ENCODE measurements at regions not wholly inside any gene's neighbourhood (a gene's known extent, or its start where the extent isn't known, plus 50 kb on each side); places are given as distances from the start of the nearest gene placed in this dataset.
"Not testable (repeated sequence)": the region's sequence is repeated elsewhere in the genome, so short reads cannot be mapped to it uniquely, and the experiment has no call there.

GRCh38 chr16:63877401-63877800 is 1244.5 kb downstream of the CDH11 start:
- no peak overlapping the region for H3K4me3 ChIP-seq (ENCODE audit: insufficient read depth, low read length)
- no peak for DNase-seq (ENCODE audit: insufficient read length, low spot score, missing footprints)
- no peaks in the 10 kb centered on the region for H3K9me3 ChIP-seq (ENCODE audit: low read depth, low read length)
- no peak overlapping the region for H2AFZ ChIP-seq (ENCODE audit: low read length)
- H3K4me1 ChIP-seq (ENCODE audit: insufficient read depth, low read length) = no peaks in the 10 kb centered on the region
- H3K27ac ChIP-seq (ENCODE audit: low read depth, low read length) = no peak overlapping the region
- H3K4me2 ChIP-seq (ENCODE audit: insufficient read depth, low read length) = no peak overlapping the region
- H3K36me3 ChIP-seq (ENCODE audit: insufficient read depth, low read length) = no peaks in the 10 kb centered on the region
- no peak for TF ChIP-seq CTCF (IDR thresholded peaks at IDR 0.05; ENCODE audit: extremely low read depth, low read depth, low read length)
- H3K27me3 ChIP-seq (ENCODE audit: insufficient read depth, low read length) = no peaks in the 10 kb centered on the region
- H4K20me1 ChIP-seq (ENCODE audit: insufficient read depth, low read length) = no peaks in the 10 kb centered on the region
- no peaks in the 10 kb centered on the region for H3K79me2 ChIP-seq (ENCODE audit: insufficient read depth, low read length)

- DNase-seq (ENCODE audit: insufficient read length, low spot score, missing footprints) = no peak
Observed at GRCh38 chr16:63876103-63876502, 1245.8 kb downstream of the CDH11 start.

GRCh38 chr16:63860700-63861099 is 1261.2 kb downstream of the CDH11 start:
- not testable (repeated sequence) for H3K9me3 ChIP-seq (ENCODE audit: low read depth, low read length); H4K20me1 ChIP-seq (ENCODE audit: insufficient read depth, low read length); DNase-seq (ENCODE audit: insufficient read length, low spot score, missing footprints); H3K27ac ChIP-seq (ENCODE audit: low read depth, low read length); H3K4me1 ChIP-seq (ENCODE audit: insufficient read depth, low read length); H3K27me3 ChIP-seq (ENCODE audit: insufficient read depth, low read length); H3K4me2 ChIP-seq (ENCODE audit: insufficient read depth, low read length); H3K4me3 ChIP-seq (ENCODE audit: insufficient read depth, low read length); H3K79me2 ChIP-seq (ENCODE audit: insufficient read depth, low read length); H3K36me3 ChIP-seq (ENCODE audit: insufficient read depth, low read length); H2AFZ ChIP-seq (ENCODE audit: low read length)

More at GRCh38 chr16:63876103-63876502, 1245.8 kb downstream of the CDH11 start:
- H3K4me1 ChIP-seq (ENCODE audit: insufficient read depth, low read length) = no peaks in the 10 kb centered on the region
- H3K4me2 ChIP-seq (ENCODE audit: insufficient read depth, low read length) = no peak overlapping the region
- no peaks in the 10 kb centered on the region for H3K27me3 ChIP-seq (ENCODE audit: insufficient read depth, low read length)
- no peaks in the 10 kb centered on the region for H3K9me3 ChIP-seq (ENCODE audit: low read depth, low read length)
- H3K27ac ChIP-seq (ENCODE audit: low read depth, low read length) = no peak overlapping the region
- no peak for TF ChIP-seq CTCF (IDR thresholded peaks at IDR 0.05; ENCODE audit: extremely low read depth, low read depth, low read length)
- H3K79me2 ChIP-seq (ENCODE audit: insufficient read depth, low read length) = no peaks in the 10 kb centered on the region
- H3K4me3 ChIP-seq (ENCODE audit: insufficient read depth, low read length) = no peak overlapping the region
- H2AFZ ChIP-seq (ENCODE audit: low read length) = no peak overlapping the region
- no peaks in the 10 kb centered on the region for H4K20me1 ChIP-seq (ENCODE audit: insufficient read depth, low read length)
- H3K36me3 ChIP-seq (ENCODE audit: insufficient read depth, low read length) = no peaks in the 10 kb centered on the region

GRCh38 chr16:63856537-63856936 is 1265.3 kb downstream of the CDH11 start:
- Histone ChIP-seq H2AFZ (ENCODE audit: low read length) (no peak overlapping the region), H3K36me3 (ENCODE audit: insufficient read depth, low read length) (no peaks in the 10 kb centered on the region), H3K9me3 (ENCODE audit: low read depth, low read length) (no peaks in the 10 kb centered on the region), H3K27ac (ENCODE audit: low read depth, low read length) (no peak overlapping the region), H3K4me2 (ENCODE audit: insufficient read depth, low read length) (no peak overlapping the region), H4K20me1 (ENCODE audit: insufficient read depth, low read length) (no peaks in the 10 kb centered on the region), H3K4me3 (ENCODE audit: insufficient read depth, low read length) (no peak overlapping the region), H3K27me3 (ENCODE audit: insufficient read depth, low read length) (no peaks in the 10 kb centered on the region), H3K4me1 (ENCODE audit: insufficient read depth, low read length) (no peaks in the 10 kb centered on the region), H3K79me2 (ENCODE audit: insufficient read depth, low read length) (no peaks in the 10 kb centered on the region)
- DNase-seq (ENCODE audit: insufficient read length, low spot score, missing footprints) = no peak
- no peak for TF ChIP-seq CTCF (IDR thresholded peaks at IDR 0.05; ENCODE audit: extremely low read depth, low read depth, low read length)

All from osteoblast (primary cell).